ENCODE measurements at regions not wholly inside any gene's neighbourhood (a gene's known extent, or its start where the extent isn't known, plus 50 kb on each side); places are given as distances from the start of the nearest gene placed in this dataset.

GRCh38 chr10:84683550-84683949 lies 355.2 kb downstream of the CCSER2 start:
- Mint-ChIP-seq H3K4me1 (no peaks in the 10 kb centered on the region), H3K27ac (no peak overlapping the region), H3K4me3 (no peak overlapping the region), H3K27me3 (ENCODE audit: low read depth) (no peaks in the 10 kb centered on the region), H3K9me3 (peaks cover 14% of the 10 kb centered on the region), H3K36me3 (ENCODE audit: low read depth) (no peaks in the 10 kb centered on the region)
- TF ChIP-seq CTCF (IDR thresholded peaks at IDR 0.05; ENCODE audit: unreplicated experiment in 3 of 3) = no peak

DNA sequence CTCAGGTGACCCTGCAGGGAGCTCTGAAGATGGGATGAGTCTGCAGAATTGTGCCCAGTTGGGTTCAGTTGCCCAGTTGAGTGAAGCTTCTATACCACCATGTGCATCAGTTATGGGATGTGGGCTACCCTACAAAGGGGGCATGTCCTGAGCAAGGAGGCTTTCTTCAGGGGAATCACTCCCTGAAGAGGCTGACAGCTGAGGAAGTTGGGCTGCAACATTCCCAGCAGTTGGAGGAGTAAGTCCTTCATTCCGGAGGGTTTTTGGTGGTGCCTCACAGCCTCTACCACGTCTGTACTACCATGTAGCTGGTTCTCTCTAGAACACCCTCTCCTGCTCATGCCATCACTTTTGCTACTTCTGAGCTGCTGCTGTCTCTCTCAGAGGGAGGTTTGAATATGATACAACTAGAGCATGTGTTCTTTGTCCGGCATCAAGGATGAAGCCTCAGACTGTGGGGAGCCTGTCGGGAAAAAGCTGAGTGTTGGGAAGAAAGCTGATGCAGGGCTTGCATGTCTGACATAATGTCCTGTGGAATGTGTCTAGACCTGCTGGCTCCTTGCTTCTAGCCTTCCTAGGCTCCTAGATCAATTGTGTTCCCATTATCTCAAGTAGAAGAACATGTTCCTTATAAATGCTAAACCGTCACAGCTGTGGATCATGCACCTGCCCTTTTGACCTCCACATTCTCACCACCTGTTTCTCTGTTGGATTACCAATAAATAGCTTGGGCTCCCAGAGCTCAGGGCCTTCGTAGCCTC lies 355.8 kb downstream of the CCSER2 start:
- peaks cover 14% of the 10 kb centered on the region for H3K9me3 Mint-ChIP-seq
- no peak overlapping the region for H3K4me3 Mint-ChIP-seq
- H3K4me1 Mint-ChIP-seq = no peaks in the 10 kb centered on the region
- no peaks in the 10 kb centered on the region for H3K27me3 Mint-ChIP-seq (ENCODE audit: low read depth)
- no peak for TF ChIP-seq CTCF (IDR thresholded peaks at IDR 0.05; ENCODE audit: unreplicated experiment in 3 of 3)
- H3K27ac Mint-ChIP-seq = no peak overlapping the region
- H3K36me3 Mint-ChIP-seq (ENCODE audit: low read depth) = no peaks in the 10 kb centered on the region

GRCh38 chr10:84685047-84685660 lies 356.8 kb downstream of the CCSER2 start:
- peaks cover 14% of the 10 kb centered on the region for H3K9me3 Mint-ChIP-seq
- TF ChIP-seq CTCF (IDR thresholded peaks at IDR 0.05; ENCODE audit: unreplicated experiment in 3 of 3) = no peak
- no peak overlapping the region for H3K4me3 Mint-ChIP-seq
- H3K4me1 Mint-ChIP-seq = no peaks in the 10 kb centered on the region
- H3K27ac Mint-ChIP-seq = no peak overlapping the region
- H3K27me3 Mint-ChIP-seq (ENCODE audit: low read depth) = no peaks in the 10 kb centered on the region
- H3K36me3 Mint-ChIP-seq (ENCODE audit: low read depth) = no peaks in the 10 kb centered on the region

- no peak overlapping the region for H3K4me3 Mint-ChIP-seq
- peaks cover 11% of the 10 kb centered on the region for H3K9me3 Mint-ChIP-seq
- no peak for TF ChIP-seq CTCF (IDR thresholded peaks at IDR 0.05; ENCODE audit: unreplicated experiment in 3 of 3)
- H3K4me1 Mint-ChIP-seq = peaks cover 13% of the 10 kb centered on the region
- H3K27ac Mint-ChIP-seq = no peak overlapping the region
- H3K36me3 Mint-ChIP-seq (ENCODE audit: low read depth) = no peaks in the 10 kb centered on the region
- no peaks in the 10 kb centered on the region for H3K27me3 Mint-ChIP-seq (ENCODE audit: low read depth)
Measured at GRCh38 chr10:84693006-84693405, 364.6 kb downstream of the CCSER2 start.

DNA sequence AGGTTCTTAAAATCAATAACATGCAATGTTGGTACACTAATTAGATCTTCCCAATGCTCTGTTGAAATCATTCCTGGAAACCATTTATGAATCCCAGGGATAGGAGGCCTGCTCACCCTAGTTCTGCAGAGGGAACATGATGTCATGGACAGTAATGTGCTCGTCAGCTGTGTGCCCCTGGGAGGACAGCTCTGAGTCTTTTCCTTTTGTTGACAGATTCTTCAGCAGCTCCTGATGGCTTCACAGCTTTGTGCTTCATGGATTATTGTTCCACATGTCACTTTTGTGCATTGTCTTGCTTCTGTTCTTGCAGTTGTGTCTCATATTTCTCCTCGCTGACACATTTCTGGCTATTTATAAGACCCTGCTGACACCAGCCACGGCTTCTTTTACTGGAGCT lies 367.5 kb downstream of the CCSER2 start:
- Mint-ChIP-seq H3K27me3 (ENCODE audit: low read depth) (no peaks in the 10 kb centered on the region), H3K4me1 (peaks cover 13% of the 10 kb centered on the region), H3K27ac (no peak overlapping the region), H3K9me3 (peaks cover 11% of the 10 kb centered on the region), H3K36me3 (ENCODE audit: low read depth) (no peaks in the 10 kb centered on the region), H3K4me3 (no peak overlapping the region)
- no peak for TF ChIP-seq CTCF (IDR thresholded peaks at IDR 0.05; ENCODE audit: unreplicated experiment in 3 of 3)

GRCh38 chr10:84696610-84697009 lies 368.2 kb downstream of the CCSER2 start:
- Mint-ChIP-seq H3K4me3 (no peak overlapping the region), H3K9me3 (peaks cover 11% of the 10 kb centered on the region), H3K36me3 (ENCODE audit: low read depth) (no peaks in the 10 kb centered on the region), H3K27me3 (ENCODE audit: low read depth) (no peaks in the 10 kb centered on the region), H3K4me1 (peaks cover 13% of the 10 kb centered on the region), H3K27ac (no peak overlapping the region)
- no peak for TF ChIP-seq CTCF (IDR thresholded peaks at IDR 0.05; ENCODE audit: unreplicated experiment in 3 of 3)
